ENCODE measurements at regions not wholly inside any gene's neighbourhood (a gene's known extent, or its start where the extent isn't known, plus 50 kb on each side); places are given as distances from the start of the nearest gene placed in this dataset.
"Not testable (repeated sequence)": the region's sequence is repeated elsewhere in the genome, so short reads cannot be mapped to it uniquely, and the experiment has no call there.

DNA sequence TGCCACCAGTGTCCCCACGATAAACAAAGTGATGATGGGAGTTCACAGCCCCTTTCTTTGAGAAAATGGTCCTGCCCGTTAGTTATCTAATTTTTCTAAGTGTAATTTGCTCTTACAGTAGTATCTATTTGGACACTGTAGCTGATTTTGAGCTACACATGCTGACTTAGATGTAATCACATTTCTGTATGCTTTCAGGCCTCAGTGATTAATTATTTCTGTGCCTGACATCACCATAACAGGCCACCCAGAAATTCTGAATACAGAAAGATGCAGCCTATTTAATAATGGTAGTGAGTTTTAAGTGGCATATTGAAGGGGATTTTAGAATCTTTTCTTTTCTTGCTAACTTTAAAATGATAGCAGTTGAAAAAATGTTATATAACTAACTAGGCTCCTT is 147.6 kb upstream of the ANXA10 start:
- Histone ChIP-seq H3K9ac (ENCODE audit: low read depth, low read length) (no peak overlapping the region), H3K4me1 (ENCODE audit: control insufficient read depth, insufficient read depth, low read length) (no peaks in the 10 kb centered on the region), H3K36me3 (ENCODE audit: insufficient read depth, low read length) (no peaks in the 10 kb centered on the region), H3K4me2 (ENCODE audit: low read length) (no peak overlapping the region), H3K4me3 (ENCODE audit: low read length) (no peak overlapping the region), H3K9me3 (replicated peaks; ENCODE audit: low read length) (no peaks in the 10 kb centered on the region), H3K27me3 (ENCODE audit: control insufficient read depth, insufficient read depth, low read length) (no peaks in the 10 kb centered on the region)

- H3K4me2 ChIP-seq (ENCODE audit: low read length), result no peak overlapping the region
- no peak overlapping the region for H3K9ac ChIP-seq (ENCODE audit: low read depth, low read length)
- no peak overlapping the region for H3K4me3 ChIP-seq (ENCODE audit: low read length)
These were observed 137.3 kb upstream of the ANXA10 start for GRCh38 chr4:167955006-167955405.

GRCh38 chr4:167956676-167957075 is 135.7 kb upstream of the ANXA10 start:
- Histone ChIP-seq H3K4me3 (ENCODE audit: low read length) (no peak overlapping the region), H3K27me3 (ENCODE audit: control insufficient read depth, insufficient read depth, low read length) (no peaks in the 10 kb centered on the region), H3K4me2 (ENCODE audit: low read length) (no peak overlapping the region), H3K9ac (ENCODE audit: low read depth, low read length) (no peak overlapping the region), H3K36me3 (ENCODE audit: insufficient read depth, low read length) (no peaks in the 10 kb centered on the region), H3K9me3 (replicated peaks; ENCODE audit: low read length) (peaks cover 3% of the 10 kb centered on the region), H3K4me1 (ENCODE audit: control insufficient read depth, insufficient read depth, low read length) (peaks cover 10% of the 10 kb centered on the region)

More at GRCh38 chr4:167955006-167955405, 137.3 kb upstream of the ANXA10 start:
- Histone ChIP-seq H3K4me1 (ENCODE audit: control insufficient read depth, insufficient read depth, low read length) (peaks cover 10% of the 10 kb centered on the region), H3K9me3 (replicated peaks; ENCODE audit: low read length) (peaks cover 3% of the 10 kb centered on the region), H3K36me3 (ENCODE audit: insufficient read depth, low read length) (no peaks in the 10 kb centered on the region), H3K27me3 (ENCODE audit: control insufficient read depth, insufficient read depth, low read length) (no peaks in the 10 kb centered on the region)

- no peaks in the 10 kb centered on the region for H3K27me3 ChIP-seq (ENCODE audit: control insufficient read depth, insufficient read depth, low read length)
- no peak overlapping the region for H3K9ac ChIP-seq (ENCODE audit: low read depth, low read length)
- H3K4me1 ChIP-seq (ENCODE audit: control insufficient read depth, insufficient read depth, low read length), result peaks cover 6% of the 10 kb centered on the region
- H3K9me3 ChIP-seq (replicated peaks; ENCODE audit: low read length), result no peaks in the 10 kb centered on the region
- no peak overlapping the region for H3K4me3 ChIP-seq (ENCODE audit: low read length)
- H3K36me3 ChIP-seq (ENCODE audit: insufficient read depth, low read length), result no peaks in the 10 kb centered on the region
- H3K4me2 ChIP-seq (ENCODE audit: low read length), result no peak overlapping the region
These were observed 127.5 kb upstream of the ANXA10 start for GRCh38 chr4:167964766-167965373.

DNA sequence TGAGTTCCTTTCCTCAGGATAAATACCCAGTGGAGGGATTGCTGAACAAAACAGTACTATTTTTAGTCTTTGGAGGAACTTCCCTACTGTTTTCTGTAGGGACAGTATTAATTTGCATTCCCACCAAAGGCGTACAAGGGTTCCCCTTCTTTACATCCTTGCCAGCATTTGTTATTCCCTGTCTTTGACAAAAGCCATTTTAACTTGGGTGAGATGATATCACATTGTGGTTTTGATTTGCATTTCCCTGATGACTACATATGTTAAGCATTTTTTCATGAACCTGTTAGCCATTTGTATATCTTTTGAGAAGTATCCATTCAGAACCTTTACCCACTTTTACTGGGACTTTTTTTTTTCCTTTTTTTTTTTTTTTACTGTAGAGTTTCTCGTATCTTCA is 126.2 kb upstream of the ANXA10 start:
- H3K36me3 ChIP-seq (ENCODE audit: insufficient read depth, low read length), result no peaks in the 10 kb centered on the region
- no peak overlapping the region for H3K4me3 ChIP-seq (ENCODE audit: low read length)
- H3K9me3 ChIP-seq (replicated peaks; ENCODE audit: low read length), result no peaks in the 10 kb centered on the region
- peaks cover 6% of the 10 kb centered on the region for H3K4me1 ChIP-seq (ENCODE audit: control insufficient read depth, insufficient read depth, low read length)
- H3K9ac ChIP-seq (ENCODE audit: low read depth, low read length), result no peak overlapping the region
- H3K4me2 ChIP-seq (ENCODE audit: low read length), result no peak overlapping the region
- H3K27me3 ChIP-seq (ENCODE audit: control insufficient read depth, insufficient read depth, low read length), result no peaks in the 10 kb centered on the region

- no peaks in the 10 kb centered on the region for H3K36me3 ChIP-seq (ENCODE audit: insufficient read depth, low read length)
- peaks cover 3% of the 10 kb centered on the region for H3K9me3 ChIP-seq (replicated peaks; ENCODE audit: low read length)
- no peak overlapping the region for H3K4me3 ChIP-seq (ENCODE audit: low read length)
- H3K9ac ChIP-seq (ENCODE audit: low read depth, low read length), result no peak overlapping the region
- no peaks in the 10 kb centered on the region for H3K27me3 ChIP-seq (ENCODE audit: control insufficient read depth, insufficient read depth, low read length)
- H3K4me2 ChIP-seq (ENCODE audit: low read length), result no peak overlapping the region
- no peaks in the 10 kb centered on the region for H3K4me1 ChIP-seq (ENCODE audit: control insufficient read depth, insufficient read depth, low read length)
These were observed 118.8 kb upstream of the ANXA10 start for GRCh38 chr4:167973513-167973912.

DNA sequence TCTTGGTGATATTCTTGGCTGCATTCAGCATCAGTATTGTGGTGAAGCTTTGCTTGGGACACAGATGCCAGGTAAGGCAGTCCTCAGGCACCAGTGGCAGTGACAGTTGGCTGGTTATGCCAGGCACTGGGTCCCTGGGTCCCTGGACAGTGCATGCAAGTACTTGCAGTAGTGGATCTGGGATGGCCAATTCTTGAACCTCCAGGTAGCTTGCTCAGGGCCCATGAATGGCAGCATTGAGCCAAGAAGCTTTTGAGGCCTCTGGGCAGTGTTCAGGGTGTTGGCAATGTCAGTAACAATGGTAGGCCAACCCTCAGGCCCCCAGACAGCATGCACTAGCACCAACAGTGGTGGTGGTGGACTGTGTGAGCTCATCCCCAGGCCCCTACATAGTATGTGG is 106.8 kb upstream of the ANXA10 start:
- H3K4me2 ChIP-seq (ENCODE audit: low read length), result no peak overlapping the region
- no peaks in the 10 kb centered on the region for H3K9me3 ChIP-seq (replicated peaks; ENCODE audit: low read length)
- no peak overlapping the region for H3K4me3 ChIP-seq (ENCODE audit: low read length)
- H3K4me1 ChIP-seq (ENCODE audit: control insufficient read depth, insufficient read depth, low read length), result no peaks in the 10 kb centered on the region
- no peak overlapping the region for H3K9ac ChIP-seq (ENCODE audit: low read depth, low read length)
- no peaks in the 10 kb centered on the region for H3K27me3 ChIP-seq (ENCODE audit: control insufficient read depth, insufficient read depth, low read length)
- H3K36me3 ChIP-seq (ENCODE audit: insufficient read depth, low read length), result no peaks in the 10 kb centered on the region

- Histone ChIP-seq H3K9me3 (replicated peaks; ENCODE audit: low read length) (no peaks in the 10 kb centered on the region), H3K4me3 (ENCODE audit: low read length) (no peak overlapping the region), H3K9ac (ENCODE audit: low read depth, low read length) (no peak overlapping the region), H3K27me3 (ENCODE audit: control insufficient read depth, insufficient read depth, low read length) (no peaks in the 10 kb centered on the region), H3K4me1 (ENCODE audit: control insufficient read depth, insufficient read depth, low read length) (no peaks in the 10 kb centered on the region), H3K36me3 (ENCODE audit: insufficient read depth, low read length) (no peaks in the 10 kb centered on the region), H3K4me2 (ENCODE audit: low read length) (no peak overlapping the region)
These were observed 106.3 kb upstream of the ANXA10 start for GRCh38 chr4:167986044-167986443.

GRCh38 chr4:167987285-167987684 is 105.1 kb upstream of the ANXA10 start:
- no peak overlapping the region for H3K4me3 ChIP-seq (ENCODE audit: low read length)
- no peaks in the 10 kb centered on the region for H3K36me3 ChIP-seq (ENCODE audit: insufficient read depth, low read length)
- H3K27me3 ChIP-seq (ENCODE audit: control insufficient read depth, insufficient read depth, low read length), result no peaks in the 10 kb centered on the region
- H3K9me3 ChIP-seq (replicated peaks; ENCODE audit: low read length), result no peaks in the 10 kb centered on the region
- H3K4me1 ChIP-seq (ENCODE audit: control insufficient read depth, insufficient read depth, low read length), result no peaks in the 10 kb centered on the region
- H3K9ac ChIP-seq (ENCODE audit: low read depth, low read length), result no peak overlapping the region
- H3K4me2 ChIP-seq (ENCODE audit: low read length), result no peak overlapping the region

DNA sequence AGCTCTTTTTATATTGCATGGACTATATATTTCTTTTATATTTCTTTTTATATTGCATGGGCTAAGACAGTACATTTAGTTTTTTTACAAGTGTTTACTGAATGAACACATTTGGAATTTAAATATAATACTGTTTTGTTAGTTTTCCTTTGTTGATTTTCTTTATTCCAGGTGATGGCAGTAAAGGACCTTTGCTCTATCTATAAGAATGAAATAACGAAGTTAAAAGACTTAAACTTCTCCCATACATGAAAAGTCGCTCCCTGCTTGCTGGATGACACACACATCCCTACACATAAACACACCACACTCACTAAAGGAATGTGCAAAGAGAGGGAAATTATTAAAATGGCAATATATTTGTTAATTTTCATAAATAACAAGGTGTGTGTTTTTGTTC is 102.5 kb upstream of the ANXA10 start:
- Histone ChIP-seq H3K9ac (ENCODE audit: low read depth, low read length) (no peak overlapping the region), H3K36me3 (ENCODE audit: insufficient read depth, low read length) (no peaks in the 10 kb centered on the region), H3K27me3 (ENCODE audit: control insufficient read depth, insufficient read depth, low read length) (no peaks in the 10 kb centered on the region), H3K4me2 (ENCODE audit: low read length) (no peak overlapping the region), H3K4me3 (ENCODE audit: low read length) (no peak overlapping the region), H3K9me3 (replicated peaks; ENCODE audit: low read length) (no peaks in the 10 kb centered on the region), H3K4me1 (ENCODE audit: control insufficient read depth, insufficient read depth, low read length) (no peaks in the 10 kb centered on the region)

DNA sequence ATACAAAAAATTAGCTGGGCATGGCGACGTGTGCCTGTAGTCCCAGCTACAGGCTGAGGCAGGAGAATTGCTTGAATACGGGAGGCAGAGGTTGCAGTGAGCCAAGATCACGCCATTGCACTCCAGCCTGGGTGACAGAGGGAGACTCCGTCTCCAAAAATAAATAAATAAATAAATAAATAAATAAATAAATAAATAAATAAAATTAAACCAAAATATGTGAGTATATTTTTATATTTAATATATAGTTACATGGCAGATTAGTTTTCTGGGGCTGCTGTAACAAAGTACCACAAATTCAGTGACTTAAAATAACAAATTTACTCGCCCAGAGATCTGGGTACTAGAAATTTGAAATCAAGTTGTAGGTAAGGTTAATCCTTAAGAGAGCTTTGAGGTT is 84.2 kb upstream of the ANXA10 start:
- H3K4me1 ChIP-seq (ENCODE audit: control insufficient read depth, insufficient read depth, low read length); H3K27me3 ChIP-seq (ENCODE audit: control insufficient read depth, insufficient read depth, low read length); H3K4me2 ChIP-seq (ENCODE audit: low read length); H3K9ac ChIP-seq (ENCODE audit: low read depth, low read length); H3K4me3 ChIP-seq (ENCODE audit: low read length); H3K36me3 ChIP-seq (ENCODE audit: insufficient read depth, low read length); H3K9me3 ChIP-seq (replicated peaks; ENCODE audit: low read length): not testable (repeated sequence)

DNA sequence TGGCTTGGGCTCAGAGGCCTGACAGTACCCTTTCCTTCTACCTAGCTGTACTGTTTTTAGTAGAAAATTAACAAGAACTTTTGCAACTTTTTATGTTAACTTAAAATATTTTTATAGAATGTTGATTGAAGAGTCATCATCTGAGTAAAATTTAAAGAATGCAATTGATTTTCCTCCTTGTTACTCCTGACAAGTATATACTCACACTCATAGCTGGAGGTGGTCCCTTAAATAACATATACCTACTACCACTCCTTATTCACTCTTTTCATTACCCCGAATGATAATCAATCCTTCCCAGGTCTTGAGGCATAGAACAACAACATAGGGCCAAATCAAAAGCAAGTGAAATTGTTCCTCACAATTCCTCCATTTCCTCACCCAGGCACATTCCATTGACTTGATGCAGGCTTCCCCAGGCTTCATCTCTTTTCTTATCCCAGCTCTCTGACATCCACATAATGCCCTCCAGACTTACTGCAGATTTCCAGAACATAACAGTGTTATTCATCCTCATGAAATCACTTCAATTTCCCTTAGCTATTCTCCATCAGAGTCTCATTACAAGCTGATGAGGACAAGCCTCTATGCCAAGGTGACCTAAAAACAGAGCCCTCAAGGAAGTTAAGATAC is 73.2 kb upstream of the ANXA10 start:
- Histone ChIP-seq H3K36me3 (ENCODE audit: insufficient read depth, low read length) (no peaks in the 10 kb centered on the region), H3K4me2 (ENCODE audit: low read length) (no peak overlapping the region)

More for the DNA sequence above, 73.2 kb upstream of the ANXA10 start:
- Histone ChIP-seq H3K9ac (ENCODE audit: low read depth, low read length) (no peak overlapping the region), H3K4me1 (ENCODE audit: control insufficient read depth, insufficient read depth, low read length) (peaks cover 7% of the 10 kb centered on the region), H3K27me3 (ENCODE audit: control insufficient read depth, insufficient read depth, low read length) (no peaks in the 10 kb centered on the region), H3K9me3 (replicated peaks; ENCODE audit: low read length) (no peaks in the 10 kb centered on the region), H3K4me3 (ENCODE audit: low read length) (no peak overlapping the region)
